ENCODE measurements at regions not wholly inside any gene's neighbourhood (a gene's known extent, or its start where the extent isn't known, plus 50 kb on each side); places are given as distances from the start of the nearest gene placed in this dataset.

- TF ChIP-seq CTCF (IDR thresholded peaks at IDR 0.05; ENCODE audit: unreplicated experiment): no peak
- Mint-ChIP-seq H3K9me3 (peaks cover 12% of the 10 kb centered on the region), H3K4me3 (no peak overlapping the region), H3K27ac (no peak overlapping the region), H3K4me1 (no peaks in the 10 kb centered on the region), H3K27me3 (ENCODE audit: low read depth) (peaks cover 26% of the 10 kb centered on the region), H3K36me3 (no peaks in the 10 kb centered on the region)
- DNase-seq (ENCODE audit: low spot score in 2 of 2, unreplicated experiment in 2 of 2): no peak
Measured at GRCh38 chr16:16907089-16907488, 528.1 kb downstream of the NPIPA7 start.

- no peaks in the 10 kb centered on the region for H3K36me3 Mint-ChIP-seq
- no peak for TF ChIP-seq CTCF (IDR thresholded peaks at IDR 0.05; ENCODE audit: unreplicated experiment)
- H3K27ac Mint-ChIP-seq: no peak overlapping the region
- peaks cover 8% of the 10 kb centered on the region for H3K9me3 Mint-ChIP-seq
- H3K27me3 Mint-ChIP-seq (ENCODE audit: low read depth): peaks cover 29% of the 10 kb centered on the region
- H3K4me3 Mint-ChIP-seq: no peak overlapping the region
- no peaks in the 10 kb centered on the region for H3K4me1 Mint-ChIP-seq
- DNase-seq (ENCODE audit: low spot score in 2 of 2, unreplicated experiment in 2 of 2): no peak
Measured at GRCh38 chr16:16908077-16908476, 529.1 kb downstream of the NPIPA7 start.

GRCh38 chr16:16909126-16909525 lies 530.2 kb downstream of the NPIPA7 start:
- no peak for DNase-seq (ENCODE audit: low spot score in 2 of 2, unreplicated experiment in 2 of 2)
- Mint-ChIP-seq H3K27ac (no peak overlapping the region), H3K4me1 (no peaks in the 10 kb centered on the region), H3K9me3 (peaks cover 6% of the 10 kb centered on the region), H3K27me3 (ENCODE audit: low read depth) (peaks cover 34% of the 10 kb centered on the region), H3K4me3 (no peak overlapping the region), H3K36me3 (no peaks in the 10 kb centered on the region)
- TF ChIP-seq CTCF (IDR thresholded peaks at IDR 0.05; ENCODE audit: unreplicated experiment): no peak

GRCh38 chr16:16910666-16911065 lies 531.7 kb downstream of the NPIPA7 start:
- no peaks in the 10 kb centered on the region for H3K36me3 Mint-ChIP-seq
- H3K4me3 Mint-ChIP-seq: no peak overlapping the region
- DNase-seq (ENCODE audit: low spot score in 2 of 2, unreplicated experiment in 2 of 2): no peak

GRCh38 chr16:16915771-16916170 lies 536.8 kb downstream of the NPIPA7 start:
- TF ChIP-seq CTCF (IDR thresholded peaks at IDR 0.05; ENCODE audit: unreplicated experiment): no peak
- Mint-ChIP-seq H3K4me1 (no peaks in the 10 kb centered on the region), H3K27ac (no peak overlapping the region), H3K9me3 (peaks cover 6% of the 10 kb centered on the region), H3K27me3 (ENCODE audit: low read depth) (peaks cover 57% of the 10 kb centered on the region), H3K4me3 (no peak overlapping the region), H3K36me3 (no peaks in the 10 kb centered on the region)
- DNase-seq (ENCODE audit: low spot score in 2 of 2, unreplicated experiment in 2 of 2): no peak

More at GRCh38 chr16:16910666-16911065, 531.7 kb downstream of the NPIPA7 start:
- no peaks in the 10 kb centered on the region for H3K4me1 Mint-ChIP-seq
- H3K9me3 Mint-ChIP-seq: peaks cover 6% of the 10 kb centered on the region
- no peak overlapping the region for H3K27ac Mint-ChIP-seq
- TF ChIP-seq CTCF (IDR thresholded peaks at IDR 0.05; ENCODE audit: unreplicated experiment): no peak
- H3K27me3 Mint-ChIP-seq (ENCODE audit: low read depth): peaks cover 40% of the 10 kb centered on the region

GRCh38 chr16:16917191-16917785 lies 538.3 kb downstream of the NPIPA7 start:
- no peak overlapping the region for H3K27ac Mint-ChIP-seq
- TF ChIP-seq CTCF (IDR thresholded peaks at IDR 0.05; ENCODE audit: unreplicated experiment): no peak
- no peaks in the 10 kb centered on the region for H3K36me3 Mint-ChIP-seq
- no peaks in the 10 kb centered on the region for H3K4me1 Mint-ChIP-seq
- DNase-seq (ENCODE audit: low spot score in 2 of 2, unreplicated experiment in 2 of 2): no peak
- H3K9me3 Mint-ChIP-seq: no peaks in the 10 kb centered on the region
- peaks cover 59% of the 10 kb centered on the region for H3K27me3 Mint-ChIP-seq (ENCODE audit: low read depth)
- H3K4me3 Mint-ChIP-seq: no peak overlapping the region
